ENCODE measurements at regions not wholly inside any gene's neighbourhood (a gene's known extent, or its start where the extent isn't known, plus 50 kb on each side); places are given as distances from the start of the nearest gene placed in this dataset.

- TF ChIP-seq CTCF (conservative IDR thresholded peaks at IDR 0.05; ENCODE audit: low read depth, low read length): no peak
- no peak for DNase-seq (ENCODE audit: low read depth)
- H3K4me3 ChIP-seq (ENCODE audit: low read depth, low read length): no peak overlapping the region
Observed at GRCh38 chr20:50394569-50394968, 115.6 kb upstream of the PTPN1 start.

DNA sequence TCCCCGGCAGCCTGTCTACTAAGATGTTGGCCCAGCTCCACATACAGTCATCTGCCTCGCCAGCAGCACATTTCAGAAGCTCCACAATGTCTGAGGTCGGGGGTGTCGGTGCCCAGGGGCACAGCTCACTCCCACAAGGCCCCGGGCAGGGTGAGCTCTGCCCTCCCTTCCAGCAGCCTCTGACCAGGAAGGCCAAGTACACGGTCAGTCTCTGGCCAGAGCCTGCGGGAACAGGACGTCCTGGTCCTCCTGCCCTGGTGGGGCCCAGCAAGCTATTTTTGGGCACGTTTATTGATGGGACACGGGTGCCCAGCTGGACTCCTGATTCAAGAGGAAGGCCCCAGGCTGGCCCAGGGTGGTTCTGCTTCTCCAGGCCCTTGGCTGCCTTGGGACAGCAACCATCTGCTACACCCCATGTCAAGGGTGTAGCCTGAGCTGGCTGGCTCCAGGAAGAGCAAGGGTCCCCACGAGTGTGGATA, 114.9 kb upstream of the PTPN1 start:
- no peak for TF ChIP-seq CTCF (conservative IDR thresholded peaks at IDR 0.05; ENCODE audit: low read depth, low read length)
- no peak overlapping the region for H3K4me3 ChIP-seq (ENCODE audit: low read depth, low read length)
- no peak for DNase-seq (ENCODE audit: low read depth)

- H3K4me3 ChIP-seq (ENCODE audit: low read depth, low read length): no peak overlapping the region
- DNase-seq (ENCODE audit: low read depth): no peak
- no peak for TF ChIP-seq CTCF (conservative IDR thresholded peaks at IDR 0.05; ENCODE audit: low read depth, low read length)
Observed at GRCh38 chr20:50395914-50396488, 114.2 kb upstream of the PTPN1 start.

DNA sequence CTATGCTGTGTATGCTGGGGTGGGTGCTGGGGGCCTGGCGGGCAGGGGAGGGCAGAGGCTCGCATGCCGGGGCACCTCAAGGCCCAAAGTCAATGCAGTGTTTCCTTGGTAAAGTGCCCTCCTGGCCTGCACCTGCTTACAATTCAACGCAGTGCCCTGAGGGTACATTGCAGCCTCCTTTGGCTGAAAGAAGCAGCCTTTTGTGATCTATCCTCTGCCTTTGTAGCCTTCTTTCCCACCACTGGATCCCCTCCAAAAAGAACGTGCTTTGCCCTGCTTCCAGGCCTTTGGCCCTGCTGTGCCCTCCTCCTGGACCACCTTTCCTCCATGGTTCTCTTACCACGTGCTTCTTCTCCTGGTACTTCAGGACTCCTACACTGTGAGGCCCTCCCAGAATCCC, 113.6 kb upstream of the PTPN1 start:
- H3K4me3 ChIP-seq (ENCODE audit: low read depth, low read length): no peak overlapping the region
- no peak for TF ChIP-seq CTCF (conservative IDR thresholded peaks at IDR 0.05; ENCODE audit: low read depth, low read length)

DNA sequence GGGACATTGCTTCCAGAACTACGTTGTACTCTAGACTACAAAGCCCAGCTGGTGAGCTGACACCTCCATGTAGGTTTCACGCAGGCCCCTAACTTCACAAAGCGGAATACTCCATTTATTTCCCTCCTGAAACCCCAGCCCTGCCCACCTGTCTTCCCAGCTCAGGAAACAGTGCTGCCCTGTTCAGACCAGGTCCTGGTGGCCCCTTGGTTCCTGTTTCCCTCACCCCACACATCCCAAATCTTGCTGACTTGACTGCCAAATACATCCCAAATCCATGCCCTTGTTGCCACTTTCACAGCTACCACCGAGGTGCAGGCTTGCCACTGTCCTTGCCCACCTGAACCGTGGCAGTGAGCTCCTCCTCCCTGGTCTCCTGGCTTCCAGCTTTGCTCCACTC, 113.1 kb upstream of the PTPN1 start:
- TF ChIP-seq CTCF (conservative IDR thresholded peaks at IDR 0.05; ENCODE audit: low read depth, low read length): no peak
- no peak for DNase-seq (ENCODE audit: low read depth)
- no peak overlapping the region for H3K4me3 ChIP-seq (ENCODE audit: low read depth, low read length)

More for the DNA sequence above, 113.6 kb upstream of the PTPN1 start:
- no peak for DNase-seq (ENCODE audit: low read depth)

- TF ChIP-seq CTCF (conservative IDR thresholded peaks at IDR 0.05; ENCODE audit: low read depth, low read length): no peak
- no peak overlapping the region for H3K4me3 ChIP-seq (ENCODE audit: low read depth, low read length)
- no peak for DNase-seq (ENCODE audit: low read depth)
Observed at GRCh38 chr20:50398064-50398463, 112.1 kb upstream of the PTPN1 start.

DNA sequence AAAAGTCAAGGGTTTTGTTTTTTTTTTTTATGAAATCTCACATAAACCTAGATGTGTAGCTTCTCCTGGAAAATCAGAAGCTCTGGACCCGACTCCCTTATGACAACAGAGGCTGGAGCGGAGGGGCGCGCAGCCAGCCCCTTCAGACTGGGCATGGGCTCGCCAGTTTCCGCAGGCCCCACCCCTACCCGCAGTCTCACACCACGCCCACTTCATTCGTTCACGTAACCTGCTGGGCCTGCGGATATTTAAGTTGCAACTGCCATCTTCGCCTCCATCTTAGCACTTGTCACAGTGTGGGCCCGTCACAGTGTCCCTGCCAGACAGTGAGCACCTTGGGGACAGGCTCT, 111.7 kb upstream of the PTPN1 start:
- TF ChIP-seq CTCF (conservative IDR thresholded peaks at IDR 0.05; ENCODE audit: low read depth, low read length): no peak
- DNase-seq (ENCODE audit: low read depth): no peak
- H3K4me3 ChIP-seq (ENCODE audit: low read depth, low read length): no peak overlapping the region
